ENCODE measurements at regions not wholly inside any gene's neighbourhood (a gene's known extent, or its start where the extent isn't known, plus 50 kb on each side); places are given as distances from the start of the nearest gene placed in this dataset.

- H3K4me3 ChIP-seq = no peak overlapping the region
- TF ChIP-seq CTCF (IDR thresholded peaks at IDR 0.05; ENCODE audit: control extremely low read depth, extremely low read depth) = no peak
- H3K36me3 ChIP-seq (ENCODE audit: control insufficient read depth in 4 of 4, insufficient read depth in 4 of 4, low read length in 4 of 4) = no peaks in the 10 kb centered on the region
- no peaks in the 10 kb centered on the region for H3K4me1 ChIP-seq (ENCODE audit: control insufficient read depth in 5 of 5, insufficient read depth in 5 of 5, low read length in 5 of 5)
- H3K9me3 ChIP-seq (ENCODE audit: control insufficient read depth in 4 of 4, insufficient read depth in 3 of 4, low read length in 3 of 4) = no peaks in the 10 kb centered on the region
- no peak overlapping the region for H3K27ac ChIP-seq (ENCODE audit: low read depth in 1 of 2, low read length in 1 of 2)
- no peak for ATAC-seq (ENCODE audit: insufficient read depth, low FRiP score)
- no peak overlapping the region for H3K9ac ChIP-seq (ENCODE audit: insufficient read depth in 1 of 2, low read length in 2 of 2)
- DNase-seq = no peak
- no peaks in the 10 kb centered on the region for H3K27me3 ChIP-seq (ENCODE audit: control insufficient read depth in 3 of 3, insufficient read depth in 3 of 3, low read length in 2 of 3)
Observed at GRCh38 chr14:66341239-66341638, 144.9 kb upstream of the CCDC196 start.

- Histone ChIP-seq H3K4me3 (no peak overlapping the region), H3K9me3 (ENCODE audit: control insufficient read depth in 4 of 4, insufficient read depth in 3 of 4, low read length in 3 of 4) (peaks cover 0 to 3% (median 1%) of the 10 kb centered on the region in 4 donors), H3K36me3 (ENCODE audit: control insufficient read depth in 4 of 4, insufficient read depth in 4 of 4, low read length in 4 of 4) (no peaks in the 10 kb centered on the region), H3K4me1 (ENCODE audit: control insufficient read depth in 5 of 5, insufficient read depth in 5 of 5, low read length in 5 of 5) (no peaks in the 10 kb centered on the region), H3K27ac (ENCODE audit: low read depth in 1 of 2, low read length in 1 of 2) (no peak overlapping the region), H3K9ac (ENCODE audit: insufficient read depth in 1 of 2, low read length in 2 of 2) (no peak overlapping the region), H3K27me3 (ENCODE audit: control insufficient read depth in 3 of 3, insufficient read depth in 3 of 3, low read length in 2 of 3) (no peaks in the 10 kb centered on the region)
- 79 to 95% methylated on average over 2 of the region's 2 CpGs for WGBS, 2 donors
- ATAC-seq (ENCODE audit: insufficient read depth, low FRiP score) (no peak), DNase-seq (no peak)
- no peak for TF ChIP-seq CTCF (IDR thresholded peaks at IDR 0.05; ENCODE audit: control extremely low read depth, extremely low read depth)
Observed at GRCh38 chr14:66345986-66346385, 140.2 kb upstream of the CCDC196 start.

GRCh38 chr14:66351310-66351709 lies 134.9 kb upstream of the CCDC196 start:
- H3K27me3 ChIP-seq (ENCODE audit: control insufficient read depth in 3 of 3, insufficient read depth in 3 of 3, low read length in 2 of 3) = no peaks in the 10 kb centered on the region
- TF ChIP-seq CTCF (IDR thresholded peaks at IDR 0.05; ENCODE audit: control extremely low read depth, extremely low read depth) = no peak
- H3K4me3 ChIP-seq = no peak overlapping the region
- WGBS, 2 donors = 76 to 83% methylated on average over 1 of the region's 1 CpG
- H3K4me1 ChIP-seq (ENCODE audit: control insufficient read depth in 5 of 5, insufficient read depth in 5 of 5, low read length in 5 of 5) = peaks cover 0 to 6% (median 0%) of the 10 kb centered on the region in 5 donors
- no peaks in the 10 kb centered on the region for H3K36me3 ChIP-seq (ENCODE audit: control insufficient read depth in 4 of 4, insufficient read depth in 4 of 4, low read length in 4 of 4)
- ATAC-seq (ENCODE audit: insufficient read depth, low FRiP score) (no peak), DNase-seq (no peak)
- no peak overlapping the region for H3K9ac ChIP-seq (ENCODE audit: insufficient read depth in 1 of 2, low read length in 2 of 2)
- H3K9me3 ChIP-seq (ENCODE audit: control insufficient read depth in 4 of 4, insufficient read depth in 3 of 4, low read length in 3 of 4) = peaks cover 0 to 7% (median 3%) of the 10 kb centered on the region in 4 donors
- H3K27ac ChIP-seq (ENCODE audit: low read depth in 1 of 2, low read length in 1 of 2) = no peak overlapping the region

GRCh38 chr14:66359500-66359899 lies 126.7 kb upstream of the CCDC196 start:
- H3K36me3 ChIP-seq (ENCODE audit: control insufficient read depth in 4 of 4, insufficient read depth in 4 of 4, low read length in 4 of 4) = no peaks in the 10 kb centered on the region
- no peak for ATAC-seq (ENCODE audit: insufficient read depth, low FRiP score)
- no peak overlapping the region for H3K27ac ChIP-seq (ENCODE audit: low read depth in 1 of 2, low read length in 1 of 2)
- H3K4me3 ChIP-seq = no peak overlapping the region
- H3K4me1 ChIP-seq (ENCODE audit: control insufficient read depth in 5 of 5, insufficient read depth in 5 of 5, low read length in 5 of 5) = peaks cover 0 to 10% (median 0%) of the 10 kb centered on the region in 5 donors
- peak; percentile 18 to 76 (median 69) for DNase-seq
- TF ChIP-seq CTCF (IDR thresholded peaks at IDR 0.05; ENCODE audit: control extremely low read depth, extremely low read depth) = peak; percentile 52
- peaks cover 0 to under 1% (median 0%) of the 10 kb centered on the region in 4 donors for H3K9me3 ChIP-seq (ENCODE audit: control insufficient read depth in 4 of 4, insufficient read depth in 3 of 4, low read length in 3 of 4)
- 1 to 2% methylated on average over 3 of the region's 3 CpGs for WGBS, 2 donors
- no peaks in the 10 kb centered on the region for H3K27me3 ChIP-seq (ENCODE audit: control insufficient read depth in 3 of 3, insufficient read depth in 3 of 3, low read length in 2 of 3)
- no peak overlapping the region for H3K9ac ChIP-seq (ENCODE audit: insufficient read depth in 1 of 2, low read length in 2 of 2)
